MM.1S (cell line): ENCODE measurements at regions not wholly inside any gene's neighbourhood (a gene's known extent, or its start where the extent isn't known, plus 50 kb on each side); places are given as distances from the start of the nearest gene placed in this dataset.

Experiments
- DNase-seq: peaks from one replicate; pipeline ENCODE4 v3.0.0-alpha.2; 2015
- H2AFZ ChIP-seq: fragments of 300-600 bp; sonication (generic); 2 replicates; pipeline ENCODE4 v1.6.0; 2016; ENCODE audit warnings: antibody characterized with exemption, low read length
- H3F3A ChIP-seq: fragments of 300-600 bp; sonication (generic); 2 replicates; pipeline ENCODE4 v1.6.1; 2016; ENCODE audit warnings: mild to moderate bottlenecking, antibody characterized with exemption, low read length, moderate library complexity, mixed read lengths; ENCODE audit not compliant: insufficient read depth
- H3K27ac ChIP-seq: fragments of 300-600 bp; sonication (generic); 2 replicates; pipeline ENCODE4 v1.5.1; 2016; ENCODE audit warnings: mild to moderate bottlenecking, low read length
- H3K27me3 ChIP-seq: fragments of 300-600 bp; sonication (generic); replicated peaks from 2 replicates; pipeline ENCODE4 v1.6.0; 2016; ENCODE audit warnings: low read length; ENCODE audit not compliant: insufficient read depth
- H3K36me3 ChIP-seq: fragments of 300-600 bp; sonication (generic); replicated peaks from 2 replicates; pipeline ENCODE4 v1.6.1; 2016; ENCODE audit warnings: mild to moderate bottlenecking, low read length, mixed read lengths; ENCODE audit not compliant: insufficient read depth
- H3K4me1 ChIP-seq: fragments of 300-600 bp; sonication (generic); 2 replicates; pipeline ENCODE4 v1.6.1; 2016; ENCODE audit warnings: low read length, mixed read lengths
- H3K4me2 ChIP-seq: fragments of 300-600 bp; sonication (generic); 2 replicates; pipeline ENCODE4 v1.6.0; 2016; ENCODE audit warnings: low read depth, low read length
- H3K4me3 ChIP-seq: fragments of 300-600 bp; sonication (generic); 2 replicates; pipeline ENCODE4 v1.5.1; 2016; ENCODE audit warnings: low read length, mixed read lengths
- H3K79me2 ChIP-seq: fragments of 300-600 bp; sonication (generic); 2 replicates; pipeline ENCODE4 v1.6.1; 2016; ENCODE audit warnings: mixed run types, low read length, mixed read lengths
- H3K9ac ChIP-seq: fragments of 300-600 bp; sonication (generic); 2 replicates; pipeline ENCODE4 v1.6.1; 2016; ENCODE audit warnings: low read length, mixed read lengths
- H3K9me2 ChIP-seq: fragments of 300-600 bp; sonication (generic); replicated peaks from 2 replicates; pipeline ENCODE4 v1.6.1; 2016; ENCODE audit warnings: mild to moderate bottlenecking, low read length, mixed read lengths; ENCODE audit not compliant: insufficient read depth
- H3K9me3 ChIP-seq: fragments of 300-600 bp; sonication (generic); replicated peaks from 2 replicates; pipeline ENCODE4 v1.6.1; 2016; ENCODE audit warnings: mild to moderate bottlenecking, low read length, mixed read lengths; ENCODE audit not compliant: insufficient read depth
- H4K20me1 ChIP-seq: fragments of 300-600 bp; sonication (generic); 2 replicates; pipeline ENCODE4 v1.6.1; 2016; ENCODE audit warnings: mild to moderate bottlenecking, low read length, moderate library complexity, mixed read lengths; ENCODE audit not compliant: insufficient read depth
- EZH2 ChIP-seq: fragments of 300-600 bp; sonication (generic); optimal IDR thresholded peaks from 2 replicates; pipeline ENCODE3; 2017; ENCODE audit warnings: low read depth, mild to moderate bottlenecking, antibody characterized with exemption, low read length, mixed read lengths
- EZH2phosphoT487 ChIP-seq: fragments of 300-600 bp; sonication (generic); IDR thresholded peaks from 2 replicates; pipeline ENCODE4 v1.6.1; 2018; ENCODE audit warnings: antibody characterized with exemption, low read length
- TF ChIP-seq, protein P1 (sequence below): fragments of 300-600 bp; sonication (generic); IDR thresholded peaks from 2 replicates; pipeline ENCODE4 v1.5.1; 2016; ENCODE audit warnings: antibody characterized with exemption, low read length, mixed read lengths

DNA sequence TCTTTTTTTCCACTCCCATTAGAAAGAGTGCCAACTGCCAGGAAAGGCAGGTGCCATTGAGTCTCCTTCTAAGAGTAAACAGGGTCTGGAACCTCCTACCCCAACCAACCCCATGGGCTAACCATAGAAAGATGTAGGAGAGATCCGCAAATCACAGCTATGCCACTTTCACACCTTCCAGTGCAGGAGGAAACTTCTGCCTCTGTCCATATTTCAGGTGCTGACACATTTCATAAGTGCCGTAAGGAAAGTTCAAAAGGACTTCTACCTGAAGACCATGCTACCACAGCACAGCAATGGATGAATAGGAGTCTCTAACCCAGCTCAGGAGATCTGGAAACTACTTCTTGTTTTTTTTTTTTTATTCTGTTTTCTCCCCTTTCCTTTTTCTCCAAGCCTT, 145.8 kb downstream of the FBXO8 start:
- no peak overlapping the region for H3K4me2 ChIP-seq
- H3K27me3 ChIP-seq, result no peaks in the 10 kb centered on the region
- no peaks in the 10 kb centered on the region for H3K4me1 ChIP-seq
- no peak overlapping the region for H3K9ac ChIP-seq
- TF ChIP-seq, protein P1, sequence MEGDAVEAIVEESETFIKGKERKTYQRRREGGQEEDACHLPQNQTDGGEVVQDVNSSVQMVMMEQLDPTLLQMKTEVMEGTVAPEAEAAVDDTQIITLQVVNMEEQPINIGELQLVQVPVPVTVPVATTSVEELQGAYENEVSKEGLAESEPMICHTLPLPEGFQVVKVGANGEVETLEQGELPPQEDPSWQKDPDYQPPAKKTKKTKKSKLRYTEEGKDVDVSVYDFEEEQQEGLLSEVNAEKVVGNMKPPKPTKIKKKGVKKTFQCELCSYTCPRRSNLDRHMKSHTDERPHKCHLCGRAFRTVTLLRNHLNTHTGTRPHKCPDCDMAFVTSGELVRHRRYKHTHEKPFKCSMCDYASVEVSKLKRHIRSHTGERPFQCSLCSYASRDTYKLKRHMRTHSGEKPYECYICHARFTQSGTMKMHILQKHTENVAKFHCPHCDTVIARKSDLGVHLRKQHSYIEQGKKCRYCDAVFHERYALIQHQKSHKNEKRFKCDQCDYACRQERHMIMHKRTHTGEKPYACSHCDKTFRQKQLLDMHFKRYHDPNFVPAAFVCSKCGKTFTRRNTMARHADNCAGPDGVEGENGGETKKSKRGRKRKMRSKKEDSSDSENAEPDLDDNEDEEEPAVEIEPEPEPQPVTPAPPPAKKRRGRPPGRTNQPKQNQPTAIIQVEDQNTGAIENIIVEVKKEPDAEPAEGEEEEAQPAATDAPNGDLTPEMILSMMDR, result no peak
- no peak for TF ChIP-seq EZH2phosphoT487
- no peak for TF ChIP-seq EZH2
- no peaks in the 10 kb centered on the region for H3F3A ChIP-seq
- H3K9me2 ChIP-seq, result no peaks in the 10 kb centered on the region
- H3K9me3 ChIP-seq, result no peaks in the 10 kb centered on the region
- no peaks in the 10 kb centered on the region for H3K36me3 ChIP-seq
- H3K79me2 ChIP-seq, result no peaks in the 10 kb centered on the region
- H3K4me3 ChIP-seq, result no peak overlapping the region
- DNase-seq, result no peak
- no peak overlapping the region for H2AFZ ChIP-seq
- no peak overlapping the region for H3K27ac ChIP-seq
- no peaks in the 10 kb centered on the region for H4K20me1 ChIP-seq

DNA sequence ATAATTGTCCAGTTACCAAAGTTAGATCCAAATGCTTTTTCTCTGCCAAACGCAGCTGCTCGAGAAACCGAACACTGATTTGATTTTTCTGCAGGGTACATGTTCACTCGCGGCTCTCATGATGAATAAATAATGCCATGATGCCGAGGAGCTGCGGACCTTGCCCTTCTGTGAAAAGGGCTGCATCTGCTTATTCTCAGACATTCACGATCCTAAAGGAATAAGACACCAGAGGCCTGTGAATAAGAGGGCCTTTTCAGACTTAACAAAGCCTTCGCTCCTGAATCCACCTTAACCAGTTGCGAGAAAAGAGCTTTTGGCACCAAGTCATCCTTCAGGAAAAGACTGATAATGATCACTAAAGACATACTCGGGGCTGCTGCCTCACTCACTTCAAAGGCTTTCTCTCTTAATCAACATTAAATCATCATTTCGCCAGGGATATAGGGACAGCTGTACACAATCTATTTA, 147.5 kb downstream of the FBXO8 start:
- H3K4me2 ChIP-seq, result no peak overlapping the region
- no peak overlapping the region for H2AFZ ChIP-seq
- H3K4me3 ChIP-seq, result no peak overlapping the region
- no peak overlapping the region for H3K9ac ChIP-seq
- TF ChIP-seq, protein P1, result no peak
- TF ChIP-seq EZH2phosphoT487, result no peak
- TF ChIP-seq EZH2, result no peak
- H4K20me1 ChIP-seq, result no peaks in the 10 kb centered on the region
- H3K27me3 ChIP-seq, result no peaks in the 10 kb centered on the region
- H3F3A ChIP-seq, result no peaks in the 10 kb centered on the region
- H3K36me3 ChIP-seq, result no peaks in the 10 kb centered on the region
- no peak overlapping the region for H3K27ac ChIP-seq
- DNase-seq, result no peak
- no peaks in the 10 kb centered on the region for H3K79me2 ChIP-seq
- no peaks in the 10 kb centered on the region for H3K9me3 ChIP-seq
- H3K4me1 ChIP-seq, result no peaks in the 10 kb centered on the region
- no peaks in the 10 kb centered on the region for H3K9me2 ChIP-seq

GRCh38 chr4:174135530-174135929, 147.9 kb downstream of the FBXO8 start:
- H3K4me1 ChIP-seq, result no peaks in the 10 kb centered on the region
- no peak overlapping the region for H3K9ac ChIP-seq
- no peaks in the 10 kb centered on the region for H4K20me1 ChIP-seq
- no peak for DNase-seq
- TF ChIP-seq EZH2phosphoT487 (no peak), EZH2 (no peak)
- TF ChIP-seq, protein P1, result no peak
- H3K9me2 ChIP-seq, result no peaks in the 10 kb centered on the region
- H2AFZ ChIP-seq, result no peak overlapping the region
- H3K9me3 ChIP-seq, result no peaks in the 10 kb centered on the region
- H3F3A ChIP-seq, result no peaks in the 10 kb centered on the region
- H3K4me3 ChIP-seq, result no peak overlapping the region
- no peaks in the 10 kb centered on the region for H3K36me3 ChIP-seq
- H3K27ac ChIP-seq, result no peak overlapping the region
- H3K4me2 ChIP-seq, result no peak overlapping the region
- no peaks in the 10 kb centered on the region for H3K79me2 ChIP-seq
- H3K27me3 ChIP-seq, result no peaks in the 10 kb centered on the region
